ENCODE measurements at regions not wholly inside any gene's neighbourhood (a gene's known extent, or its start where the extent isn't known, plus 50 kb on each side); places are given as distances from the start of the nearest gene placed in this dataset.

DNA sequence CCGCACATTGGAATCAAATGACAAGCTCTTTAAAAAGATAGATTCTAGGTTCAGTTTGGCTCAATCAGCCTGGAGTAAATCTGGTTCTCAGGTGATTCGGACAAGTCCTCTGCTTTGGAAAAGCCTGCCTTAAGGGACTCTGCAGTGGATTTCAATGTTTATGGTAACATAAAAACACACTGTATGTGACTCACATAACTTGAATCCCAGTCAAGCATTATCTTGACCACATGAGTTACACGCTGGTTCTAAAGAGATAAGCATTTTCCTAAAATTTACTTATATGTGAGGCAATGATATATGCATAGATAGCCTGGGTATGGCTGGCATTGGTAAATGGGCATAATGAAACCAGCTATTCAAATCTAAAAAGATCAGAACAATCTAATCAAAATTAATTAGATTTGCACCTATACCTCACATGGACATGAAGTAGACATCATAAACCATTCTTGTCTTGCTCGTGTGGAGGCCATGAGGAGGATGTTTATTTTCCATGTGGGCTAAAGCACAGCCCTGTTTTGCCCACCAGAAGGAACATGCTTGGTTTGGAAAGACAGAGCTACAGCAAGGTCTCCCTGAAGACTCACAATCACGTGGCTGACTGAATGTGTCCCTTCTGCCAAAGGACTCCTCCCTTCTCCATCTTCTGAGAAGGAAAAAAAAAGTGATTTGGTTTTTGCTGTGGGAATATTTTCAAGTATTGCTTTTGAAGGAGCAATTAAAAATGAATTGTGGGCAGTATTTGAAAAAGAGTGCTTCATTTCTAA is 351.7 kb downstream of the DIRAS2 start:
- DNase-seq: no peak

DNA sequence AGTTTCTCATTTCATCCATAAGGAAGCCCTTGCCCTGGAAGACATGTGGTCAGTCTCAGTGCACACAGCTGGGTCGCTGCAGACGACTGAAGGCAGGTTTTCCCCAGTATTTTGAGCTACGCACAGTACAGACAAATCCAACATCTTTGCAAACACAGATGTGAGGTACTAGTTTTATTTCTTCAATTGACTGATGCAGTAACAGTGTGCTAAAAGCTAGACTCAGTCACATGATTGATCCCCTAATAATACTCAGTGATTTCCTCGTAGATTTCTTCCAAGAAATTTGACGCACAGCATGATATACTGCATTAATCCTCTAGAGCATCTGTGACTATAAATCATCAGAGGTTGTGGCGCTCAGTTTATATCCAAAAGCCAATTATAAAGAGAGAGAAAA is 346.1 kb downstream of the DIRAS2 start:
- no peak for DNase-seq

DNA sequence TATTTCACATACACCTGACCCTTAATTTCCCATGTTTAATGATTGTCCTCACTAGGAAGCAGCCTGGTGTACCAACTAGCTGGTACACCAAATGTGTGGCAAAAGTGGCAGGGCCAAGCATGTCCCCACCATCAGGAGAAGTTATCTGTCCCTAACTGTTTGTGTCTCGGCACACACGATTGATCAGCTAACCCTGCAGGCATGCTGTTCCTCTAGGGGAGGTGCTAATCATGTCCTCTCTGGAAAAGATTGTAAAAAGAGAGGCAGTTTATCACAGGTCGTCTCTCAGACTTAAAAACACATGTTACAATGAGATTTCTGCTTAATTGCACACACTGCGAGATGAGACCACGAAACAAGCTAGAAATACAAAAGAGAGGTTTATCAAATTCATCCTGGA is 342.7 kb downstream of the DIRAS2 start:
- no peak for DNase-seq

DNA sequence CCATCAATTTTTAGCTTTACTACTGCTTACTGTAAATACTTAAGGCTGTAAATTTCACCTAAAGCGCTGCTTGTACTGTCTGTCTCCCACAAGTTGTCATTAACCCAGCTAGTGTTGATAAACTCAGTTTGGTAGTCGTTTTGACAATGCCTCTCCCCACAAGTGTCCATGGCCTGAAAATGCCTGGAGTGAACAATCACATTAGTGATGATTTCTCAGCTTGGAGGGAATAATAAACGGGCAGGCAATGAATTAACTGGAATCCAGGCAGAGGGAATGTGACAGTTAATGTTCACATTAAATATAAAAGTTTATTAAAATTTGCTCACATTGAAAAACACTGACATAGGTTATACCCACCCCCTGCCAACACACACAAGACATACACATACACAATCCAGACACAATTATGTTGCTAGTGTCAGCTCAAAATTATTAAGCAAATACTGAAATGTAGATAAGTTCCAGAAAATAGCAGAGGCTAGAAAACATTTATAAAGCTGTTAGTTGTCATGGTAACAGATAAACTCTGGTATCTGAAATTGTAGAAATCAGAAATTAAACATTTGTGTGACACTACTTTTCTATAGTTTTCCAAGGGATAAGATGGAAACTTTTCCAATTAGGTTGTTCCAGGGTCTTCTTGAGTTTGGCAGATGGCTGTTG is 341.9 kb downstream of the DIRAS2 start:
- no peak for DNase-seq

DNA sequence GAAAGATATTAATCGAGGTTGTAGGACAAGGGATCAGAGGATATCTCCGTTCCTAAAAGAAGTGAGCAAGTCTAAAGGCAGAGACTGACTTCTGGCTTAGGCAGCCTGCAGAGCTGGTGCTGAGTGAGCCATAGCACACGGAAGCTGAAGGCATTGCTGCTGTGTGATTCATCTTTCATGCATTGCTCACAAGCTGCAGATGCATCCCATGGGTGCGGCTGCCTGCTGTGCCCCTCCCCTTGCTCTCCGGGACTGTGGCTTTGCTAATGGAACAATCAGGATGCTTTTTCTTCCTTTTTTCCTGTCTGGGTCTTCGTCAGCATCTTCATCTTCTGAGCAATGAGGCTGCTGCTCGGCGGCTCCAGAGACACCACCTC is 341.4 kb downstream of the DIRAS2 start:
- DNase-seq: no peak

DNA sequence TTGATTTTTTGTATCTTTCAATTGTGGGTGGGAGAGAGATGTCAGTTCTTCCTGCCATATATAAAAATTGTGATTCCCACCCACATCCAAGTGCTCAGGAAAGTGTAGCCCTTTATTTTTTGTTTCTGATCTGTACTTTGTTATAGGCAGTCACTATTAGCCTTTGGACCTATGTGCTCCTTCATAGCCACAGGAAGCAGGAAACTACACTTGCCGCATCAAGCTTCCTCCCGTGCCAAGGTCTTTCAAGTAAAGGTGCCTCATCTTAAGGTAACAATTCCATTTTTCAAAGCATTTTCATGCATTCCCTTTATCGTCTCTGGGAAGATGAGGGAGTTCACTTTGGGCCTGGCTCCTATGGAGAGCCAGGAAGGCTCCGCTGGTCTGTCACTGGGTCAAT is 339.0 kb downstream of the DIRAS2 start:
- no peak for DNase-seq

DNA sequence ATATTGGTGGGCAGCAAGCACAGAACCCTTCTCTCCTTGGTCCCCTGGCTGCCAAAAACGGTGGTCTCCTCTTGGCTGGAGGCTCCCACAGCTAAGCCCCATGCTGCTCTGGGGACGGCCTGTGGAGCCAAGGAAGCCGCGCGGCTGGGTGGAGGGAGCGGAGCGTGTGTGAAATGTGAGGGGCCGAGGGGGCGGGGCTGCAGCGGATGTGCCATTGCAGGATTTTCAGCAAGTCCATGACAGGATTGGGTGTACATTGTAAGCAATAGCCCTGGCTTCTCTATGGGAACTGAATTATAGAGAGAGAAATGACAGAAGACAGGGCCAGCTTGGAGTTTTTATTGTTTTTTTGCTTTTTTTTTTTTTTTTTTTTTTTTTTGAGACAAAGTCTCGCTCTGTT is 336.5 kb downstream of the DIRAS2 start:
- DNase-seq: no peak

DNA sequence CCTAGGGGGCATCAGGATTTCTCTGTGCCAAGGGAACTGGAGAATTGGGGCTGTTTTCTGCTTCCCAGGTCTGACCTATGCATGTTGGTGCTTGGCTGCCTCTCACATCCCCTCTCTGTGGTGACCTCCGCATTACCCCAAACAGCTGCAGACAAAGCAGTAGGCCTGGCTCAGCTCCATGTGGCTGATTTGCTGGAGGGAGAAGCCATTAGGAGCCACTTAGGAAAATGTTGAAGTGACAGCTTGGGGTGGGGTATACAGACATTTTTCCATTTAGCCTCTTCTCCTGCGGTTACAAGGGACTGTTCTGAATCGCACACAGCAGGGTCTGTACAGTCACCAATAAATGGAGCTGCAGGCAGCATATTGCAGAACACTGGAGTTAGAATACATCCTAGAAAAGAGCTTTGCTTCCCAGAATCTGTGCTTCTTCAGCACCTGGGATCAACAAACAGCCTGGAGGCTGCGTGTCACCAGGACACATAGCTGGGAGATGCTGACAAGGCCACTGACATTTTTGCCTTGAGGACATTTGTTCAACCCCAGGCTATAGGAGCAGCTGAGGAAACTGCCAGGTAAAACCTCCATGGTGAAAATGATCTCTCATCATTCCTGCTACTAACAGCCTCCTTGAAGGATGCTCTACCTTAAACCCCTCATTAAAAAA is 335.3 kb downstream of the DIRAS2 start:
- no peak for DNase-seq

DNA sequence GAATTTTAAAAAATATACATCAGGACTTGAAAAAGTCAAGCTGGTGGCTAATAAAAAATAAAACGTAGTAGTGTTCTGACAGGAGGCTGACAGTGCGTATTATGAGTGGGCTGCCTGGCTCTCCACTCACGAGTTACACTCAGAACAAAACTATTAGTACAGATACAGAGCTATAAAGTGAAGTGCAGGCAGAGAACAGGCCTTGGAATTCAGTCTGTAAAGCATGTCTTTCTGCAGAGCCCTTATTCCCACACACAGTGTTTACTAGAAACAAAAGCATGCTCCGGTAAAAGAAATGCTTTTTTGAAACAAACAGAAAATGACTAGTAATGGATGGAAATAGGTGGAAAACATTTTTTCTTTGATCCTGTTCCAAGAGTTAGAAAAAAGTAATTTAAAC is 334.7 kb downstream of the DIRAS2 start:
- no peak for DNase-seq

DNA sequence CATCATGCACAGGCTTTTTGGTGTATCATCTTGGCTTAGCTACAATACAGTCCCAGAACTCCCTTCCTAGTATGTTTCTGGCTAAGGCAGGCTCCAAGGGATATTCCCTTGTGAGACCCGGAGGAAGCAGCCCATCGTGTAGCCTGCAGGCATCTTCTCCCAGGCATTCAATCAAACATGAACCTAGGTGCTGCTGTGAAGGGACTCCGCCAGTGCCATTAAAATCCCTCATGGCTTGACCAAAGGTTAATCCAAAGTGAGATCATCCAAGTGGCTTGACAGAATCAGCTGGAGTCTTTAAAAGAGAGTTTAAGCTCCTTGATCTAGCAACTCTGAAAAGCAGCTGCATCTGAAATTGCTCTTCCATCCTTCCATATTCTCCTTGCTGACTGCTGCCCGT is 333.9 kb downstream of the DIRAS2 start:
- DNase-seq: no peak

DNA sequence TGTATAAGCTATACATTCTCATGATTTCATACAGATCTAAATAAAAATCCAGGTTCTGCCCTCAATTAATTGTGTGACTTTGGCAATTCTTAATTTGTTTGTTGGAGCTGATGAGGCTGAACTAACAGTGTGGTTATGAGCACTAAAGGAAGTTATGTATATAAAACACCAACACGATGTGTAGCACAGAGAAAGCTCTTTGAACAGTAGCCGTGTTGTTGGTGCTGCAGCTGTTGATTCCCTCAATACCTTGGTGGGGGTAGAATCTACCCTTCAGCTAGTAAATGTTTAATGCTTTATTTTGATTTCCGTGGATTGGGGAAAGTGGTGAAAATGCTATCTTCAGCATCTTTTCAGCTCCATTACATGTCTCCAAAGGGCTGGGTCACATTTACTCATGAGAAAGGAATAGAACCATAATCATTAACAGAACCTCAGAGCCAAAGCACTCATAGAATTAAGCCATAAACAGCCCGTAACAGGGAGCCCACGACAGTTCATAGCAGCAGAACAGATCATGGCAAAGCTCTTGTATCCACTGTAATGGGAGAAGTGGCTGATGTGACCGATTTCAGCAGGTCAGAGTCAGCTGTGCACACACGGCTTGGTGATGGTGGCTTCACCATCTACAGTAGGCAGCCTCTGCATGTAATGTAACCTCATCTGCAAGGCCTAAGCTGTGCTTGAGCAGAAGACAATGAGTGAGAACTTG is 332.7 kb downstream of the DIRAS2 start:
- no peak for DNase-seq

DNA sequence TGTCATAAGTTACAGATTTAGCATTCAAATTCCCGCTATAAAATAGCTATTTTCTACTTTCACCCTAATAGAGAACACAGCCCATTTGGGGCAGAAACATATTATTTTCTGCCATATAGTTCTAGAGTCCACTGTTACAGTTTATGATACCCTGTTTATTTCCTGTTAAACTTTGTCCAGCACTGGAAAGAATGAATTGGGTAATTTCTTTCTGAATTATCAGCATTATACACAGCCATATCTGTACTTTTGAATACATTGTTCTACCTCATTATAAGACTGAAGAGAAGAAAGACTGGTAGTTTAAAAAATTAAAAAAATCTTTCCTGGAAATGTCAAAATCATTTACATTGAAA is 332.1 kb downstream of the DIRAS2 start:
- DNase-seq: no peak

DNA sequence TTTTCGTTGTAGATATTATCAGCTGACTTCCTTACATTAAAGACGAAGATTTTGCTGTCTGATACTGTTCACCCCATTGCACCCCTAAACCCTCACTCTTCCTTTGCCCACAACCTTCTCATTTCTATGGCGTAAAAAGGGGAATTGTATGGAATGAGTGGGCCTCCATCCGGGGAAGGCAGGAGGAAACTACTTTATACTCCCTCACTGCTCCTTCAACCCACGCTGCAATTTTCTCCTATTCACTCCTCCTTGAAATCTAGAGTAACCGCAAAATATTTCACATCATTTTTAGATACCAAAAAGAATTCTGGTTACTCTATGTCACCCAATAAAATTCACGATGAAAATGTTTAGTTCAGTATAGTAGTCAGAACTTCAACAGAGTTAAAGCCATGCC is 330.8 kb downstream of the DIRAS2 start:
- no peak for DNase-seq

DNA sequence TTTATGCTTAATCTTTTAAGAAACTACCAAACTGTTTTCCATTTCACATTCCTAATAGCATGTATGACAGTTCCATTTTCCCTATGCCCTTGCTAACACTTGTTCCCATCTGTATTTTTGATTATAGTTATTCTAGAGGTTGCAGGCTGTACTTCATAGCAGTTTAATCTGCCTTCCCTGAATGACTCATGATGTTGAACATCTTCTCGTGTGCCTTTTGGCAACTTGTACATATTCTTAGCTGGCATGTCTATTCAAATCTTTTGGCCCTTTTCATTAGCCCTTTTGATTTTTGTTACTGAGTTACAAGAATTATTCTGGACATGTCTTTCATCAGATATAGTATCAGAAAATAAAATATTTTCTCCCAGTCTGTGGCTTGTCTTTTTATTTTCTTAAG is 320.3 kb downstream of the DIRAS2 start:
- DNase-seq: no peak

DNA sequence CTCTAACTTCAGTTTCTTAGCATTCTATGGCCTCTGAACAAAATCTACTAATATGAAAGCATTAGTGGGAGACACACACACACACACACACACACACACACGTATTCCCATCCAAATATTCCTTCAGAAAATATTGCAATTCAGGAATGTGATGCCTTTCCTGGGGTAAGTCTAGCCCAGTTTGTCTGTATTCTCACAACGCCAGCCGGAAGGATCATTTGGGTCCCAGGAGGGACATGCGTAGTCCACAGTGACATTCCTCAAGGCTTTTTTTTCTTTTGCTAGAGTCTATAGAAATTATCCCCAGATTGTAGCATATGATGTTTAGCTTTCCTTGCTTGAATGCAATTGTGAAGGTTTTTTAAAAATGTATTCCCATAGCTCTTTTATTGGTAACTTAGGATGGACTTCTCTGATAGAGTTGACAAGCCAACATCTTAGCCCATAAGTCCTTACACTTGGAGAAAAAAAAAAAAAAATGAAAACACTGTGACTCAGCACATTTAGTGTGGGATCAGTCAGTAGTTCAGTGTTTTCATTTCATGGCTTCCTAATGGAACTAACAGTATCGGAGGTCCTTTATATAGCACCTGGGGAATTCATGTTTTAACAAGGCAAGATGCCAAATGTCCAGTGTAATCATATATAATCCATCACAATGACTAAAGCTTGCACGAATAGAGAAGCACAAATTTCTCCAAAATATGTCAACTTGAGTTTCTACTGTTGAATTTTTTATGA is 316.5 kb downstream of the DIRAS2 start:
- no peak for DNase-seq

DNA sequence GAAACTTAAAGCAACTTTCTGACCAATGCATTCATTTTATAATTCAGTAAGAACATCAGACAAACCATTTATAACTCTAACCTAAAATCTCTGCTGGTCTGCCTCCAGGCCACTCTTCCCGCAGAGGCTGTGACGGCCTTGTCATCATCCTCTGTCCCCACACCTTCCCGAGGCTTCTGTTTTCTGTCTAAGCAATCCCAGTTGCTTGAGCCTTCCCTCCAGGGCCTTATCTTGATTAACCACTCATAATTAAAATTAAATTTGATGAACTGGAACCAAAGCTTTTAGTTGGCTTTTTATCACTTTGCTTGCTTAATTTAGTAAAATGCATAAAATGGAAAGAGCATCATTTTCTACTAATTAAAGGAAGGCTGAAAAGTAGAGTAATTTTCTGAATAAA is 312.4 kb downstream of the DIRAS2 start:
- no peak for DNase-seq

DNA sequence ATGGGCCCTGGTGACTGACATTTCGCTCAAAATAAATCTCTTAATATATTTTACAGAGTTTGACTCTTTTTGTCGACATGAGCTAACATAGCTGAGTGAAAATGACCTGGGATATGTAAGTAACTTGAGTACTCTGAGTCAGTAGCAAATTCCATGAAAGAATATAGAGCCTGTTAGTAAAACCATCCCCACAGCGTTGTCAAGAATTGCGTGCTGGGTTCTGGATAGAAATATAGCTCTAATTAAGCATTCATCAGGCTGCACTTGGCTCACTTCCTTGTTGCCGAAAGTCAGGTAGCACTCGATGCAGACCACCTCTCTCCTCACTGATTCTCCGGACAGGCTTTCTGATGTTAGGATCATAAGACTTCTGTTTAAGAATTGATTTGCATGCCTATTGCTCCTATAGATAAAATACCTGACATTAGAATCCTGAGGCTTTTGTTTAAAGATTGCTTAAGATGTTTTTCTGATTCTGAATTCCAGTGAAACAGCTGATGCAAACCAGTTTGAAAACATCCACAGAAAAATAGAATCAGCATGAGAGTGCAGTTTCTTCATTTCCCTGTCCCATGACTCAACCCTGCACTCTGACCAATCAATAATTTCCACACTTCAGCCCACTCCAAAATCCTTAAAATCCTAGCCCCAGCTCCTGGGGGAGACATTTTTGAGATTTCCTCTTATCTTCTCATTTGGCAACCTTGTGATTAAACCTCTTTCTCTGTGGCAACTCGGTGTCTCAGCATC is 310.6 kb downstream of the DIRAS2 start:
- DNase-seq: no peak

DNA sequence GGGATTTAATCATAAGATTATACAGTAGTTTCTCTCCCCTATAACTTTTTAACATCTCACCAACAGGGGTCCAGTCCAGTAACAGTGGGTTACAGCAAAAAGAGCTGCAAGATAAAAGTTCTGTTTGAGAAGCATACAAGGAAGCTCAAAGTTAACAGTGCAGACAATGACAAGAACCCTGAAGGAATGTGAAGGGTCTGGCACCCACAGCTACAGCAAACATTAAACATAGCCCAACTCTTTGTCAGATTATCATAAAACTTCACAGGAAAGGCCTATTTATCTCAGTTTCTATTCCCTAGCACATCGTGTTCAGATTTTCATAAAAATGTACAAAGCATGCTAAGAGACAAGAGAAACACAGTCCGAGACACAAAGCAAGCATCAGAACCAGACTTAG is 309.4 kb downstream of the DIRAS2 start:
- DNase-seq: no peak

DNA sequence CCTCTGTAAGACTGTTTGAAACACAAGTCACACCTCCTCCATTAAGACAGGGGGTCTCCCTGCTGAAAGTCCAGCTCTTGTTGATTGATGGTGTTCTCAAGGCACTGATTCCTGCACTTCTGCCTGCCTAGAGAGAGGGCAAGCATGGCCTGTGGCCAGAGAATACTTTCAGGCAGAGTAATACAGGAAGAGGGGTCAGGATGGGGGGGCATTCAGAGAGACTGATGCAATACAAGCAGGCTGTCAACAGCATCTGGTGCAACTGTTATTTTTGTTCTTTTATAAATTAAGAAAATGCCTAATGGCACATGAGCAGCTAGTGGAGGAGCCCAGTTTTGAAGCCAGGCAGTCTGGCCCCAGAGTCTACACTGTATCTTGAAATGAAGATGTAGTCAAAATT is 302.2 kb downstream of the DIRAS2 start:
- DNase-seq: no peak

DNA sequence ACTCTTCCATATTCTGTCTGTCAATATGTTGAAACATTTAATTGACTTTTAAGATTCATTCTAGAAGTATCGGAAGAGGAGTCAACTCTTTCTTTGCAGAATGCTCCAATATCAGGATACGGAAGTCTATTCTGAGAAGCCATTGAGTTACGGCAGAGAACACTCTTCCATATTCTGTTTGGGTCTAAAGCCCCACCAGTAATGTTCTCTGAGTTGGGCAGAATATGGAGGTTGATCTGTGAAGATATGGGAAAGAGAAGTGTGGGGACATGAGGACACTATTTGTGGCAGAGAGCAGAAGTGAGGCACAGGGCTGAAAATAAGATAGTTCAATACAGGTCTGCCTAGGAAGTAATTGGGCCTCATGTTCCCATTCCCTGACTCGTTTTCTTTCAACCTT is 300.0 kb downstream of the DIRAS2 start:
- DNase-seq: no peak

DNA sequence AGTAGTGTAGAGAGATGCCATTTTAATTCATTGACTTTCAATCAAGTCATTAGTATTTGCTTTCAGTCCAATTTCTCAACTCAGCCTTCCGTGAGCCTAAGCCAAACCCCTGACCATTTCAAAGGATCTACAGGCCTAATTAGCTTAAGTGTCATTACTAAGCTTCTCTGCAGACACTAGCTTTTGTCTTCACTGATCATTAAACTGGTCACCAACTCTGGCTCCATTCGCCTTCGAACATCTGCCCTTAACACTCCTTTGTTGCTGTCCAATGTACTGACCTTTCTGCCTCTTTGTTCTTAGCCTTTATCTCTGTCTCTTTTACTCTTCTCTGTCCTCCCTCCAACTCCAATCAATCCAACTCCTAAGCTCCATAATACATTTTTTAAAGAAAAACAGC is 299.3 kb downstream of the DIRAS2 start:
- no peak for DNase-seq

DNA sequence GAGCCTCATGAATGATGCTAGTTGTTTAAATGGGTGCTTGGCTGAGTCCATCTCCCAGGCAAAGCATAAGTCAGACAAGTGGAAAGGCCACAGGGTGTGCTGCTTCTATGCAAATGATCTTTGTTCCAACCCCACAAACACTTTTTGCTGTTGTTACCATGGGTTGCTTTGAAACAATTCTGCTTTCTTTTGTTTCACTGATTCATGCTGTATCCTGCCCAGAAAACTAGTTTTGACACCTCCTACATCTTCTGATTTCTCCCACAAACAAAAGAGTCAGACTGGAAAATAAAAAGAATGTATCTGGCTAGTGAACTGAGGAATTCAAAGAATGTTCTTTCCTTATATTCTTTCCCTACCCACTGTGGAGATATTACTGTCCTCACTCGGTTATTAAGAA is 298.6 kb downstream of the DIRAS2 start:
- DNase-seq: no peak

All from CD4-positive, alpha-beta T cell treated with Interferon alpha-2 for 1 hour (primary cell).